ENCODE measurements at regions not wholly inside any gene's neighbourhood (a gene's known extent, or its start where the extent isn't known, plus 50 kb on each side); places are given as distances from the start of the nearest gene placed in this dataset.

DNA sequence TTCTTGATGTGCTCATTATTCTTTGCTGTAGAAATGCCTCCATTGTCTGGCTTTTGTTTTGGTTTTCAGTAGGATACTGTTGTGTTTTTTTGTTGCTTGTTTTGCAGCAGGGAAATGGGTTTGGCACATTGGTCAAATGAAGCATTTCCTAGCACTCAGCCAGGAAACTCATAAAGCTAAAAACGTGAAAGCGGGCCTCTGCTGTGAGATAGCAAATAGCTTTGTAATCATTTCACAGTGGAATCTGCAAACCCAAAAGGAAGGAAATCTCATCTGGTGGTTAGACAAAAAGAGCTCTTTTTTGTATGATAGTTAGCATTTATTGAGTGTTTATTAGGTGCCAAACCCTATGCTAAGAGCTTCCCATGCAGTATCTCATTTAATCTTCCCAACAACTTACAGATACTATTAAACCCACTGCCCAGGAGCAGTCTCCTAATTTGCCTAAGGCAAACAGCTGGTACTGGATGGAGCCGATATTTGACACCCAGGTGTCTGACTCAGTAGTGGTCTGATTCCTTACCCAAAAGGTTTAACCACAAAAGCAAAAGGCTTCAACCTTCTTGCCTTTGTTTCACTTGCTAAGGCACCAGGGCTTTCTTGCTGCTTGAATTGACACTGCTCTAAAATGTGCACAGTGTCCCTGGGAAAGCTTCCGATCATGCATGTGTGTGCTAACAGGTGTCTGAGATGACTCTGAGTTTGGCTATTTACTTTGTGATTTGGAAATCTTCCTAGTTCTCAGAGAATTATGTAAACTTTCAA is 527.9 kb upstream of the MDFIC2 start:
- no peak for DNase-seq (ENCODE audit: low spot score)

DNA sequence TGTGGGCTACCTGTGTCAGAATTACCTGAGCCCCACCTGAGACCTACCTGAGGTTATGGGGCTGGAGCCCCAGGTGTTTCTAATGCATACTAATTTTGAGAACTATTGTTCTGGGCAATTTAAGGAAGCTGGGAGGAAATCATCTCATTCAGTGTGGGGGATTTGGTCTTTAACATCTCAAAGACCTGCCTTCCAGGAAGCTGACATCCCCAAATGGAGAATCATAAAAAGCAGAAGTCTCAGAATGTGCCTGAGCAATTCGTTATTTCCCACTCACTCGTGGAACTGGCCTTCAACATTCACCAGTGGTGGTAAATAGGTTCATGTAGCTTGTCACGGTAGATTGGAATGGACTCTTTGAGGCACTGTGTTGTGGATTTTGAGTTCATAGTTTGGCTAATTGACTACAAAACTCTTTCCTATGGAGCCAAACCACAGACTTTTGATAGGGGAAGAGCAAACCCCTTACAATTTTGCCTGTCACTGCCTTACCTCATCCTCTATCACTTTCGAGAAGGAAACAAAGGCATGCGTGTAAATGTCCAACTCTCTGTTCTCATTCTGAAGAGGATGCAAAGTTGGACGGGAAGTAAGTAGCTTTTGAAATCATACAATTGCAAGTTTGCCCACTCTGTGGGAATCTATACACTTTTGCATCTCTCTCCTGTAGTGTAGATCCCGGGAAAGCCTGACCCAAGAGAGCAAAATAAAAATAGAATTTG is 521.0 kb upstream of the MDFIC2 start:
- DNase-seq (ENCODE audit: low spot score): no peak

DNA sequence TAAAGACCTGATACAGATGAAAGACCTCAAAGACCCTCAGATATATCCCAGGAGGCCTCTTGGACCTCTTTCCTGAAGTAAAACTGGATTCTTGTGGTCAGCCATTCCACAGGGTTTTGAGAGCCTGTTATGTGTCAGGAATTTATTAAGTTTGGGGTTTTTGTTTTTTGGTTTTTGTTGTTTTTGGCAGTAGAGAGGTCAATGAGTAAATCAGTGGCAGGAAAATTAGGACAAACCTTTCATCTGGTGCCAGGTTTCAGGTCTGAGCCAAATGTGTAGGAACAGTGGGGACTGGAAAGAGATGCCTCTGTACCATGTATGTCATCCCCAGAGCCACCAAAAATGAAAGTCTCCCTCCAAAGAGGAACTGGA is 520.4 kb upstream of the MDFIC2 start:
- no peak for DNase-seq (ENCODE audit: low spot score)

DNA sequence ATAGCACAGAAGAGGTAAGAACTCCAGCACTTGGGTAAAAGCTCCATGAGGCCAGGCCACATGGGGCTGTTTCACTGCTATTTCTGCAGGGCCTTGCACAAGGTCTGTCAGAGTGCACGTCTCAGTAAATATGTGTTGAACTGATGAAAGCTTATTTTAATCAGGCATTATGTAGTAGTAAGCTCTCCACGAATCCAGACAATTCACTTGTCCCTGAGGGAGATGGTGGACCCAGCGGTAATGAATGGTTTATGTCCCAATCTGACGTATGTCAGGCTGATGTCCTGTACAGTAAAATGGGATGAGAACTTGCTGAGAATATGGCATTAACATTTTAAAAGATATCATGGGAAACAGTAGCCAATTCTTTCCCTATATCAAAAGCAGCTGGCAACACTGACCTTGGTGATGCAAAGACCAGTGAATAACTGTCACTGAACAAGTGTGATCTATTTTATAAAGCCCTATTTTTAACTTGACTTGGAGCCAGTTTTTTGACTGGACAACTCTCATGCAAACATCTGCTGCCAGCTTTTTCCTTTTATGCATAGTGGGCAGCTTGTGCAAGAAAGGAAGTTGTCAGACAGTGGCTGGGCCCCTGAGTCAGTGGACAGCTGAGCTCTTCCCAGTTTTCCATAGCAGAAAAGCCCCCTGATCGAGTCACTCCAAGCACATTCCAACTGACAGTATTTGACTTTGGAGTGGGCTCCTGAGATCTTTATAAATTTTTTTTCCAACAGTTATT is 519.8 kb upstream of the MDFIC2 start:
- DNase-seq (ENCODE audit: low spot score): no peak

DNA sequence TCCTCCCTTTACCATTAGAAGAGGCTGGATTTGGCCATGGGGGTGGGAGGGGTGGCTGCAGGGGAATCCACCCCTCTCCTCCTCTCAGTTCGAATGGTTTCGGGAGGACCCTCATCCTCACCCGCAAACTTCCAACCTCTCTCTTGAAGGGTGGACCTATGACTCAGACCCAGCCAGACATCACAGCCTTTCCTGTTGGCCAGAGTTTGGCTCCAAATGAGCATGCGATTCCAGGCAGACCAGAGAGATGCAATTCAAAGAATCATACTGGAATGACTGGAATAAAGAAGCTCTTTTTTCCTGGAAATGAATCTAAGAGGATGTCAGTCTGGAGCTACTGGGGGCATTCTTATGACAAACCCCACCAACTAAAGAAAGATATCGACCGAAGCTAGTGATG is 516.7 kb upstream of the MDFIC2 start:
- DNase-seq (ENCODE audit: low spot score): no peak

GRCh38 chr3:70824773-70825172 is 512.3 kb upstream of the MDFIC2 start:
- no peak for DNase-seq (ENCODE audit: low spot score)

DNA sequence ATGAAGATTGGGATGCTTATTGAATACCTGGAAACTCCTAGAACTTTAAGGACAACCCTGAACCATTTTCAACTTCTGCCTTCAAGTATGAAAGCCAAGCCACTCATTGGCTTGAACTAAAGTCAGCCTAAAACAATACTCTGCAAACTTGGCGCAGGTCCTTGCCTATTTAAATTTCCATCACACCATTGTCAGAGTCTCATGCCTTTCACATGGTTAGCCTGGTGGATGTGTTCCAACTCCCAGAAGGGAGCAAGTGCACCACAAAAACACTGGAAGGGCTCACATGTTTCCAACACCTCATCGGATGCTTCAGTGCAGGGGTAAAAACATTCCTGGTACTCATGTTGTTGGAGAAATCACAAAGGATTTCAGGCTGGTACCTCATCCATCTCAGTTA is 511.6 kb upstream of the MDFIC2 start:
- no peak for DNase-seq (ENCODE audit: low spot score)

DNA sequence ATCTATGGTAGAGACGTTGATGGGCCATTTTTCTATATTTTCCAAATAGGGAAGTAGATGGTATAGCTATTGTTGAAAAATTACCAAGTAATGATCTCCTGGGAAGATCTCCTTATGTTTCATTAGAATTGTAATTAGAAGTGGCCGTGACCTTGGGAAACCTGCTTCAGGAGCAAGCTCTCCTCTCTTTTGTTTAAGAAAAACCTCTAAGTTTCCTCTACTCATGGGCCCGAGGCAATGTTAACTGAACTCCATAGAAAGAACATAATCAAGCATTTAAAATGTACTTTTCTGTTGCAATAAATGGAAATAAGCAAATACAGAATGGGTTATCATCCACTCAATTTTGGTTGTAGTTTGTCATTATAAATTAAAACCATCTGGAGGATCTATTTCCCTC is 511.2 kb upstream of the MDFIC2 start:
- DNase-seq (ENCODE audit: low spot score): no peak

GRCh38 chr3:70822669-70823068 is 510.2 kb upstream of the MDFIC2 start:
- DNase-seq (ENCODE audit: low spot score): peak; percentile 44

DNA sequence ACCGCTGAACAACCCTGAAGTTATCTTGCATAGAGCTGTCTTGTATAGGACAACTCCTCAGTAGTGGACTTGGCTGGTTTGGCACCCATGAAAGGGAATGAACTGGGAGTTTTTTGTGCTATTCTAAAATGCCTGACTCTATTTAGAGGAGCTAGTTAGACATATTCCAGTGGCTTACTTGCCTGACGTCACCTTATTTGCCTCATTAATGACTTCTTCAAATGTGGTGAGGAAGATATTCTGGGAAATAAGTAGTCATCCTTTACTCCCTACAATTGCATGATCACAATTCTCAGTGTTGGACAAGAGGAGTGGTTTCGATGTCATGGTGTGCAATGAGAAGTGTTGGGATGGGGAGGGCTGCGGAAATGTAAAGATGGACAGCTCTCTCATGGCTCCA is 509.2 kb upstream of the MDFIC2 start:
- DNase-seq (ENCODE audit: low spot score): no peak

- DNase-seq (ENCODE audit: low spot score): no peak
Observed at GRCh38 chr3:70820397-70820796, 508.0 kb upstream of the MDFIC2 start.

DNA sequence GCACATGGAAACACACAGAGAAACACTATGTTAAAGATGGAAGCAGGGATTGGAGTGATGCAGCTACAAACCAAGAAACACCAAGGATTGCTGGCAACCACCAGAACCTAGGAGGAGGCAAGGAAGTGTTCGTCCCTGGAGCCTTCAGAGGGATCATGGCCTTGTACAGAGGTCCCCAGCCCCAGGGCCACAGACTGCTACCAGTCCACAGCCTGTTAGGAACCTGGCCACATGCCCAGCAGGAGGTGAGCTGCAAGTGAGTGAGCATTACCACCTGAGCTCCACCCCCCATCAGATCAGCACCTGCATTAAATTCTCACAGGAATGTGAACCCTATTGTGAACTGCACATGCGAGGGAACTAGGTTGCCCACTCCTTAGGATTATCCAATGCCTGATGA is 505.7 kb upstream of the MDFIC2 start:
- DNase-seq (ENCODE audit: low spot score): no peak

DNA sequence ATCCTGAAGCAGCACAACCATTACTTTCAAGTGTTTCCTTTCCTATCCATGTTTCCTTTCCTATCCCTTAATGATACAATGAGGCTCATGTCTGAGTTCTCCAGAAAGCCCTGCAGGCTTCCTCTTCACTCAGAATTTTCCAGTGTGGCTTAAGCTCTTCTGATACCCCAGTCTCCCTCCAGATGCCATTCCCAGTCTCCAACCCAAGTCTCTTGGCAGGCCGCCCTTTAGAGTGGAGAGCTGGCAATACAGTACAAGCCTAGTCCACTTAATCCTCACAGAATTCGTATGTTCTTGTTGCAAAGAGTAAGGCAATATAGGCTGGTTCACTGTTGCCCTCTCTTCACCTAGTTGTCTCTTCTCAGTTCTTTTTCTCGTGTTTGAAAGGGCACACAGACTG is 503.9 kb upstream of the MDFIC2 start:
- DNase-seq (ENCODE audit: low spot score): no peak

- DNase-seq (ENCODE audit: low spot score): no peak
Observed at GRCh38 chr3:70815817-70816216, 503.4 kb upstream of the MDFIC2 start.

DNA sequence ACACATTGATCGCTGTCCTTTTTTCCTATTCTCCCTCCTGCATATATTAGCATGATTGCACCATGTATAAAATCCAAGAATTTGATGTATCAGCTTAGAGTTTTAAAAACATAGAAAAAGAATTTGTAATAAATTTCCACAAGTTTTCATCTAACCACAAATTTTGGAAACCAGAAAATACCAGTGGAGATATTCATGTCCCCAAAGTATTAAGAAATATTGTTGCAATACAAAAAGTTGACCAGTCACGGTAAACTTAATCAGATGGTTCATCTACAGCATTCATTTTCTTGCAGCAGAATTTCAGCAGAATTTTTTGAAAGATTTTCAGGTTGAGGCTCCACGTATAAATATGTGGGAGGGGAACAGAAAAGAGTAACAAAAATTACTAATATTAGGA is 500.9 kb upstream of the MDFIC2 start:
- DNase-seq (ENCODE audit: low spot score): no peak

- no peak for DNase-seq (ENCODE audit: low spot score)
Observed at GRCh38 chr3:70811880-70812279, 499.4 kb upstream of the MDFIC2 start.

GRCh38 chr3:70808881-70809280 is 496.4 kb upstream of the MDFIC2 start:
- no peak for DNase-seq (ENCODE audit: low spot score)

DNA sequence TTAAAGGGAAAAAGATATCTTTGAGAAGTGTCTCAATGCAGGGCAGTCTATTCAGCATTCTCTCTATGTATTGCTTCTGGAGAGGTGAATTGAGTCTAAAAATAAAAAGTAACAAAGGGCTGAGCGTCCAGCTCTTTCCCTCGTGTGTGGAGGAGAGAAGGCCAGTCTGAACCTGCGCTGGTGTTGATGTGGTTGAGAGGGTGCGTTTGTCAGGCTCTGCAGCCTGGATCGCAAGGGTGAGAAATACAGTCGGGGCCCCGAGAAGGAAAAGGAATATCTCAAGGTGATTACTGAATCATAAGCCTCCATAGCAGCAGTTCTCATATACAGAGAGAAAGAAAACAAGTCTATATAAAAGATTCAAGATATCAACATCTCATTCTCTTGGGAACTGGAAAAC is 494.1 kb upstream of the MDFIC2 start:
- no peak for DNase-seq (ENCODE audit: low spot score)

- DNase-seq (ENCODE audit: low spot score): no peak
Observed at GRCh38 chr3:70806021-70806420, 493.6 kb upstream of the MDFIC2 start.

DNA sequence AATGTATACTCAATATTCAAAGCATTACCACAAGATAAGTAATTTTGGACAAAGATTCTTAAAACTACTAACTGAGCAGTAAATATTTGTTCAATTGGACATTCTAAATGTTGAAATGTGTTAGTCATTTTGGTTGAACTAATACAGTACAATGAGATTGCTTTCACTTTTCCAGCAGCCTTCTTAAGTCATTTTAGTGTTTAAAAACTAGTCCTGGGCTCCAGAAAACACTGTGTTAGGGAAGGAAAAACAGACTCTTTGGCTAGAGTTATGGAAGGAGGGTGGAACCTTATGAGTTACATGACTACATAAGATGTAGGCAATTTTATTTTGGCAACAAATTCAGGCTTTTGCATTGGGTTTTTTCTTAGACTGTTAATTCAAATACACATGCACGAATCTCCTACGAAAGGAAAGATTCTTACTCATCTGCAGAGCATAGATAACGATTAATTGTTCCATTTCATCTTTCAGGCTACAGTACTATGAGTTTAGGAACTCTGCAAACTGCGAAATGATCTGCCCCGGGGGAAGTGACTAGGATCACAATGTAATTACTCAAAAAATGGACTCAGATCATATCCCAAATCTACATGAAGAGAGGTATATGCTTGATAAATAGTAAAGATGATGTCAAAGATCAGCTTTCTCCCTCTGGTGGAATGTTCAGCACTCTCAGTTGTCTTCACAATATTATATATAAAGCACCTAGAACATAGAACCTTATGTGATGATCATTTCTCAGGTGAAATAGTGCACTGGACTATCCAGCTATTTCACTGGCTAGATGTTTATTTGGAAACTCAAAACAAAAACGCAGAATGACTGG is 492.8 kb upstream of the MDFIC2 start:
- DNase-seq (ENCODE audit: low spot score): no peak

GRCh38 chr3:70803891-70804290 is 491.5 kb upstream of the MDFIC2 start:
- DNase-seq (ENCODE audit: low spot score): no peak

- no peak for DNase-seq (ENCODE audit: low spot score)
Observed at GRCh38 chr3:70803319-70803718, 490.9 kb upstream of the MDFIC2 start.

All from D341Med (cell line).